ENCODE measurements at regions not wholly inside any gene's neighbourhood (a gene's known extent, or its start where the extent isn't known, plus 50 kb on each side); places are given as distances from the start of the nearest gene placed in this dataset.

DNA sequence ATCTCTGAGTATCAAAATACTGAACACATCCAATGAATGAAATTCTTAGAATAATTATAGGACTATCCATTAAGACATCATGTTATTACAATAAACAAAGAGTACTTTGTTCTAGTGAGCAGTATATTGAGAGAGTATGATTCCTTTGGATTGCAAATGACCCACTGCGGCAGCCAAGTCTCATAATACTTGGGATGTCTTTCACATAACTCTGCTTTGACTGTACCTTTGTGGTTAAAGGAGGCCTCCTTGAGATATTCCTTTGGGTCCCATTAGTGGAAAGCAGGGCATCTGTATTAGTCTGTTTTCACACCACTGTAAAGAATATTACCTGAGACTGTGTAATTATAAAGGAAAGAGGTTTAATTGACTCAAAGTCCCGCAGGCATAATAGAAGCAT is 593.8 kb downstream of the TRHDE start:
- no peak for DNase-seq
- no peaks in the 10 kb centered on the region for H3K4me1 ChIP-seq
- TF ChIP-seq CTCF (IDR thresholded peaks at IDR 0.05), result no peak
- no peak overlapping the region for H3K27ac ChIP-seq
- no peak overlapping the region for H3K4me3 ChIP-seq
- no peaks in the 10 kb centered on the region for H3K36me3 ChIP-seq
- H3K27me3 ChIP-seq, result no peaks in the 10 kb centered on the region
- no peaks in the 10 kb centered on the region for H3K9me3 ChIP-seq
- intact Hi-C loops (cut with DNase I; ENCODE audit: low total_unique reads), result no loop called here

- DNase-seq, result no peak
- TF ChIP-seq CTCF (IDR thresholded peaks at IDR 0.05), result no peak
- H3K4me1 ChIP-seq, result no peaks in the 10 kb centered on the region
These were observed 596.9 kb downstream of the TRHDE start for GRCh38 chr12:72869024-72869423.

GRCh38 chr12:72872238-72872887 is 600.2 kb downstream of the TRHDE start:
- TF ChIP-seq CTCF (IDR thresholded peaks at IDR 0.05), result no peak
- Histone ChIP-seq H3K27ac (no peak overlapping the region), H3K27me3 (no peaks in the 10 kb centered on the region), H3K36me3 (no peaks in the 10 kb centered on the region), H3K4me1 (no peaks in the 10 kb centered on the region), H3K4me3 (no peak overlapping the region), H3K9me3 (peaks cover 0 to 3% (median 0%) of the 10 kb centered on the region in 3 donors)
- DNase-seq, result no peak
- intact Hi-C loops (cut with DNase I; ENCODE audit: low total_unique reads), result no loop called here

More at GRCh38 chr12:72869024-72869423, 596.9 kb downstream of the TRHDE start:
- intact Hi-C loops (cut with DNase I; ENCODE audit: low total_unique reads), result no loop called here
- H3K27me3 ChIP-seq, result no peaks in the 10 kb centered on the region
- no peak overlapping the region for H3K4me3 ChIP-seq
- H3K9me3 ChIP-seq, result no peaks in the 10 kb centered on the region
- H3K27ac ChIP-seq, result no peak overlapping the region
- H3K36me3 ChIP-seq, result no peaks in the 10 kb centered on the region

- no peak for DNase-seq
- TF ChIP-seq CTCF (IDR thresholded peaks at IDR 0.05), result no peak
These were observed 600.8 kb downstream of the TRHDE start for GRCh38 chr12:72872996-72873395.

GRCh38 chr12:72876092-72876491 is 603.9 kb downstream of the TRHDE start:
- no peak for DNase-seq
- H3K4me1 ChIP-seq, result no peaks in the 10 kb centered on the region
- H3K27me3 ChIP-seq, result no peaks in the 10 kb centered on the region
- peaks cover 0 to 3% (median 0%) of the 10 kb centered on the region in 3 donors for H3K9me3 ChIP-seq
- H3K36me3 ChIP-seq, result no peaks in the 10 kb centered on the region
- no peak for TF ChIP-seq CTCF (IDR thresholded peaks at IDR 0.05)
- H3K27ac ChIP-seq, result no peak overlapping the region
- intact Hi-C loops (cut with DNase I; ENCODE audit: low total_unique reads), result no loop called here
- H3K4me3 ChIP-seq, result no peak overlapping the region

More at GRCh38 chr12:72872996-72873395, 600.8 kb downstream of the TRHDE start:
- intact Hi-C loops (cut with DNase I; ENCODE audit: low total_unique reads), result no loop called here
- no peak overlapping the region for H3K4me3 ChIP-seq
- H3K4me1 ChIP-seq, result no peaks in the 10 kb centered on the region
- no peak overlapping the region for H3K27ac ChIP-seq
- H3K36me3 ChIP-seq, result no peaks in the 10 kb centered on the region
- H3K27me3 ChIP-seq, result no peaks in the 10 kb centered on the region
- H3K9me3 ChIP-seq, result peaks cover 0 to 3% (median 0%) of the 10 kb centered on the region in 3 donors
